CD8-positive, alpha-beta memory T cell (primary cell): ENCODE measurements at regions not wholly inside any gene's neighbourhood (a gene's known extent, or its start where the extent isn't known, plus 50 kb on each side); places are given as distances from the start of the nearest gene placed in this dataset.

Experiments
- CTCF ChIA-PET: fragments of 350-600 bp; sonication (Branson Sonifier 250); formaldehyde crosslinking; loops from one replicate; lab custom pipeline; 2021; ENCODE audit warnings: antibody characterized with exemption; lab: Charles Lee
- POLR2A ChIA-PET: fragments of 350-600 bp; sonication (Branson Sonifier 250); formaldehyde crosslinking; loops from one replicate; lab custom pipeline; 2021; ENCODE audit warnings: antibody characterized with exemption; lab: Charles Lee
- DNase-seq, 5 donors: peaks; one replicate each; pipeline versions ENCODE4 v3.0.0 to v3.0.0-alpha.2; 2020 to 2022; ENCODE audit warnings: mixed read lengths in 1 of 5
- H3K27ac ChIP-seq: one replicate; pipeline ENCODE4 v1.7.0; 2013; ENCODE audit warnings: low read depth, mild to moderate bottlenecking, low read length, moderate library complexity
- H3K27me3 ChIP-seq: 2 replicates; pipeline ENCODE4 v1.7.0; 2013; ENCODE audit warnings: low read length, mild to moderate bottlenecking; ENCODE audit not compliant: insufficient read depth, poor library complexity, severe bottlenecking
- H3K36me3 ChIP-seq: 2 replicates; pipeline ENCODE4 v1.7.0; 2013; ENCODE audit warnings: mild to moderate bottlenecking, low read length, moderate library complexity; ENCODE audit not compliant: insufficient read depth
- H3K4me1 ChIP-seq: 2 replicates; pipeline ENCODE4 v1.7.0; 2013; ENCODE audit warnings: mild to moderate bottlenecking, low read length, moderate library complexity; ENCODE audit not compliant: insufficient read depth
- H3K4me3 ChIP-seq: 2 replicates; pipeline ENCODE4 v1.7.0; 2013; ENCODE audit warnings: mild to moderate bottlenecking, low read length
- H3K9me3 ChIP-seq: 2 replicates; pipeline ENCODE4 v1.7.0; 2013; ENCODE audit warnings: mild to moderate bottlenecking, low read length
- H3K27ac Mint-ChIP-seq, 8 donors: one replicate each; pipeline ENCODE4 v1.8.0; 2020 to 2021; ENCODE audit warnings: mixed read lengths in 8 of 8, mild to moderate bottlenecking in 6 of 8, inconsistent platforms in 3 of 8, moderate library complexity in 3 of 8
- H3K27me3 Mint-ChIP-seq, 2 donors: one replicate each; pipeline ENCODE4 v1.8.0; 2020 to 2021; ENCODE audit warnings: mixed read lengths in 2 of 2, mild to moderate bottlenecking in 1 of 2, moderate library complexity in 1 of 2
- H3K36me3 Mint-ChIP-seq, 3 donors: one replicate each; pipeline ENCODE4 v1.8.0; 2020 to 2021; ENCODE audit warnings: mixed read lengths in 3 of 3, inconsistent platforms in 1 of 3, mild to moderate bottlenecking in 1 of 3
- H3K4me1 Mint-ChIP-seq, 3 donors: one replicate each; pipeline ENCODE4 v1.8.0; 2020 to 2021; ENCODE audit warnings: mixed read lengths in 3 of 3, inconsistent platforms in 1 of 3, mild to moderate bottlenecking in 1 of 3
- H3K4me3 Mint-ChIP-seq, 7 donors: one replicate each; pipeline ENCODE4 v1.8.0; 2020 to 2021; ENCODE audit warnings: mixed read lengths in 7 of 7, mild to moderate bottlenecking in 6 of 7, moderate library complexity in 4 of 7, inconsistent platforms in 2 of 7
- H3K9me3 Mint-ChIP-seq, 5 donors: one replicate each; pipeline ENCODE4 v1.8.0; 2020 to 2022; ENCODE audit warnings: mixed read lengths in 5 of 5, mild to moderate bottlenecking in 3 of 5, moderate library complexity in 2 of 5, inconsistent platforms in 1 of 5

- Mint-ChIP-seq H3K4me1 (no peaks in the 10 kb centered on the region), H3K27me3 (no peaks in the 10 kb centered on the region), H3K27ac (no peak overlapping the region), H3K36me3 (no peaks in the 10 kb centered on the region), H3K4me3 (no peak overlapping the region), H3K9me3 (peaks cover 0 to 11% (median 0%) of the 10 kb centered on the region in 5 donors)
- H3K4me3 ChIP-seq, result no peak overlapping the region
- H3K27me3 ChIP-seq, result no peaks in the 10 kb centered on the region
- H3K36me3 ChIP-seq, result no peaks in the 10 kb centered on the region
- no peaks in the 10 kb centered on the region for H3K4me1 ChIP-seq
- DNase-seq, result no peak
- no peaks in the 10 kb centered on the region for H3K9me3 ChIP-seq
- ChIA-PET POLR2A (no interaction called here), CTCF (no interaction called here)
- H3K27ac ChIP-seq, result no peak overlapping the region
These were observed 650.5 kb upstream of the SLC10A2 start for GRCh38 chr13:103716718-103717117.

GRCh38 chr13:103715335-103715734, 649.1 kb upstream of the SLC10A2 start:
- Mint-ChIP-seq H3K36me3 (no peaks in the 10 kb centered on the region), H3K9me3 (peaks cover 0 to 11% (median 0%) of the 10 kb centered on the region in 5 donors), H3K27ac (no peak overlapping the region), H3K4me3 (no peak overlapping the region), H3K27me3 (no peaks in the 10 kb centered on the region), H3K4me1 (no peaks in the 10 kb centered on the region)
- ChIA-PET CTCF (no interaction called here), POLR2A (no interaction called here)
- no peak for DNase-seq
- Histone ChIP-seq H3K36me3 (no peaks in the 10 kb centered on the region), H3K4me3 (no peak overlapping the region), H3K27ac (no peak overlapping the region), H3K27me3 (no peaks in the 10 kb centered on the region), H3K9me3 (no peaks in the 10 kb centered on the region), H3K4me1 (no peaks in the 10 kb centered on the region)

GRCh38 chr13:103703246-103703645, 637.0 kb upstream of the SLC10A2 start:
- H3K4me3 ChIP-seq, result no peak overlapping the region
- POLR2A ChIA-PET, result no interaction called here
- Mint-ChIP-seq H3K9me3 (peaks cover 2 to 14% (median 7%) of the 10 kb centered on the region in 5 donors), H3K4me1 (no peaks in the 10 kb centered on the region), H3K27ac (no peak overlapping the region), H3K36me3 (no peaks in the 10 kb centered on the region), H3K4me3 (no peak overlapping the region), H3K27me3 (no peaks in the 10 kb centered on the region)
- H3K36me3 ChIP-seq, result no peaks in the 10 kb centered on the region
- DNase-seq, result no peak
- H3K9me3 ChIP-seq, result no peaks in the 10 kb centered on the region
- no peaks in the 10 kb centered on the region for H3K27me3 ChIP-seq
- H3K4me1 ChIP-seq, result no peaks in the 10 kb centered on the region
- CTCF ChIA-PET, result no interaction called here
- H3K27ac ChIP-seq, result no peak overlapping the region

- no peaks in the 10 kb centered on the region for H3K27me3 ChIP-seq
- no peaks in the 10 kb centered on the region for H3K4me1 ChIP-seq
- Mint-ChIP-seq H3K4me1 (no peaks in the 10 kb centered on the region), H3K9me3 (peaks cover 1 to 12% (median 4%) of the 10 kb centered on the region in 5 donors), H3K27me3 (no peaks in the 10 kb centered on the region), H3K36me3 (no peaks in the 10 kb centered on the region), H3K4me3 (no peak overlapping the region), H3K27ac (no peak overlapping the region)
- DNase-seq, result no peak
- H3K9me3 ChIP-seq, result no peaks in the 10 kb centered on the region
- H3K36me3 ChIP-seq, result no peaks in the 10 kb centered on the region
- no peak overlapping the region for H3K4me3 ChIP-seq
- CTCF ChIA-PET, result no interaction called here
- POLR2A ChIA-PET, result no interaction called here
- H3K27ac ChIP-seq, result no peak overlapping the region
These were observed 631.8 kb upstream of the SLC10A2 start for GRCh38 chr13:103698000-103698399.

- Histone ChIP-seq H3K4me1 (no peaks in the 10 kb centered on the region), H3K36me3 (no peaks in the 10 kb centered on the region), H3K4me3 (no peak overlapping the region), H3K27ac (no peak overlapping the region), H3K9me3 (no peaks in the 10 kb centered on the region), H3K27me3 (no peaks in the 10 kb centered on the region)
- no peak for DNase-seq
- H3K27me3 Mint-ChIP-seq, result no peaks in the 10 kb centered on the region
- no peak overlapping the region for H3K27ac Mint-ChIP-seq
- no peaks in the 10 kb centered on the region for H3K4me1 Mint-ChIP-seq
- POLR2A ChIA-PET, result no interaction called here
- CTCF ChIA-PET, result no interaction called here
- no peaks in the 10 kb centered on the region for H3K36me3 Mint-ChIP-seq
- no peak overlapping the region for H3K4me3 Mint-ChIP-seq
- peaks cover 1 to 14% (median 4%) of the 10 kb centered on the region in 5 donors for H3K9me3 Mint-ChIP-seq
These were observed 629.1 kb upstream of the SLC10A2 start for GRCh38 chr13:103695320-103695719.

GRCh38 chr13:103694471-103694870, 628.3 kb upstream of the SLC10A2 start:
- POLR2A ChIA-PET, result no interaction called here
- H3K4me1 Mint-ChIP-seq, result no peaks in the 10 kb centered on the region
- Histone ChIP-seq H3K4me1 (no peaks in the 10 kb centered on the region), H3K4me3 (no peak overlapping the region), H3K9me3 (no peaks in the 10 kb centered on the region), H3K36me3 (no peaks in the 10 kb centered on the region), H3K27me3 (no peaks in the 10 kb centered on the region), H3K27ac (no peak overlapping the region)
- CTCF ChIA-PET, result no interaction called here
- no peak overlapping the region for H3K4me3 Mint-ChIP-seq
- H3K27me3 Mint-ChIP-seq, result no peaks in the 10 kb centered on the region
- H3K9me3 Mint-ChIP-seq, result peaks cover 1 to 14% (median 5%) of the 10 kb centered on the region in 5 donors
- no peak overlapping the region for H3K27ac Mint-ChIP-seq
- DNase-seq, result no peak
- H3K36me3 Mint-ChIP-seq, result no peaks in the 10 kb centered on the region

GRCh38 chr13:103694033-103694432, 627.8 kb upstream of the SLC10A2 start:
- no peaks in the 10 kb centered on the region for H3K4me1 ChIP-seq
- no peaks in the 10 kb centered on the region for H3K27me3 ChIP-seq
- no peaks in the 10 kb centered on the region for H3K36me3 Mint-ChIP-seq
- H3K4me1 Mint-ChIP-seq, result no peaks in the 10 kb centered on the region
- H3K27ac Mint-ChIP-seq, result no peak overlapping the region
- DNase-seq, result no peak
- ChIA-PET CTCF (no interaction called here), POLR2A (no interaction called here)
- H3K36me3 ChIP-seq, result no peaks in the 10 kb centered on the region
- no peaks in the 10 kb centered on the region for H3K27me3 Mint-ChIP-seq
- H3K9me3 ChIP-seq, result no peaks in the 10 kb centered on the region
- H3K4me3 ChIP-seq, result no peak overlapping the region
- no peak overlapping the region for H3K27ac ChIP-seq
- peaks cover 1 to 18% (median 5%) of the 10 kb centered on the region in 5 donors for H3K9me3 Mint-ChIP-seq
- no peak overlapping the region for H3K4me3 Mint-ChIP-seq

GRCh38 chr13:103692442-103692841, 626.2 kb upstream of the SLC10A2 start:
- H3K9me3 Mint-ChIP-seq, result peaks cover 1 to 15% (median 5%) of the 10 kb centered on the region in 5 donors
- H3K27me3 Mint-ChIP-seq, result no peaks in the 10 kb centered on the region
- Histone ChIP-seq H3K4me1 (no peaks in the 10 kb centered on the region), H3K27me3 (no peaks in the 10 kb centered on the region), H3K36me3 (no peaks in the 10 kb centered on the region), H3K9me3 (no peaks in the 10 kb centered on the region), H3K4me3 (no peak overlapping the region), H3K27ac (no peak overlapping the region)
- no peaks in the 10 kb centered on the region for H3K36me3 Mint-ChIP-seq
- DNase-seq, result no peak
- no peaks in the 10 kb centered on the region for H3K4me1 Mint-ChIP-seq
- ChIA-PET POLR2A (no interaction called here), CTCF (no interaction called here)
- no peak overlapping the region for H3K27ac Mint-ChIP-seq
- no peak overlapping the region for H3K4me3 Mint-ChIP-seq

GRCh38 chr13:103676329-103676728, 610.1 kb upstream of the SLC10A2 start:
- peaks cover 3% of the 10 kb centered on the region for H3K9me3 ChIP-seq
- H3K36me3 ChIP-seq, result no peaks in the 10 kb centered on the region
- Mint-ChIP-seq H3K27ac (no peak overlapping the region), H3K9me3 (peaks cover 0 to 24% (median 4%) of the 10 kb centered on the region in 5 donors), H3K4me1 (no peaks in the 10 kb centered on the region), H3K27me3 (no peaks in the 10 kb centered on the region), H3K4me3 (no peak overlapping the region), H3K36me3 (no peaks in the 10 kb centered on the region)
- H3K4me3 ChIP-seq, result no peak overlapping the region
- no peaks in the 10 kb centered on the region for H3K27me3 ChIP-seq
- CTCF ChIA-PET, result no interaction called here
- H3K4me1 ChIP-seq, result no peaks in the 10 kb centered on the region
- DNase-seq, result no peak
- POLR2A ChIA-PET, result no interaction called here
- H3K27ac ChIP-seq, result no peak overlapping the region
